ENCODE measurements at regions not wholly inside any gene's neighbourhood (a gene's known extent, or its start where the extent isn't known, plus 50 kb on each side); places are given as distances from the start of the nearest gene placed in this dataset.

GRCh38 chrX:43008356-43008755 lies 230.4 kb upstream of the PPP1R2C start:
- Histone ChIP-seq H4K8ac (ENCODE audit: low read depth, low read length) (no peak overlapping the region), H4K91ac (ENCODE audit: low read depth, low read length) (no peak overlapping the region), H4K12ac (ENCODE audit: low read depth, low read length) (no peak overlapping the region), H3K14ac (ENCODE audit: low read length) (no peak overlapping the region), H3K23ac (ENCODE audit: low read length) (no peak overlapping the region), H2BK120ac (ENCODE audit: insufficient read depth, low read length, poor library complexity) (no peak overlapping the region), H3K36me3 (ENCODE audit: control insufficient read depth in 1 of 2, insufficient read depth in 2 of 2, low read length in 2 of 2) (no peaks in the 10 kb centered on the region), H3K79me2 (ENCODE audit: control insufficient read depth, insufficient read depth, low read length, poor library complexity) (no peaks in the 10 kb centered on the region), H3K79me1 (ENCODE audit: low read length) (no peaks in the 10 kb centered on the region), H3K27me3 (ENCODE audit: insufficient read depth, low read length) (no peaks in the 10 kb centered on the region), H3K4me1 (ENCODE audit: control insufficient read depth in 1 of 2, insufficient read depth in 2 of 2, low read length in 2 of 2) (no peaks in the 10 kb centered on the region), H3K4me3 (ENCODE audit: low read depth, low read length) (no peak overlapping the region), H3K4me2 (ENCODE audit: low read length) (no peak overlapping the region), H3K4ac (ENCODE audit: low read depth, low read length) (no peak overlapping the region), H2BK5ac (ENCODE audit: low read depth, low read length, poor library complexity) (no peak overlapping the region), H3K9ac (ENCODE audit: low read length) (no peak overlapping the region), H2AK5ac (ENCODE audit: low read length) (no peak overlapping the region), H3K27ac (ENCODE audit: low read depth, low read length) (no peak overlapping the region), H3K18ac (ENCODE audit: low read length) (no peak overlapping the region), H2BK12ac (ENCODE audit: low read length) (no peak overlapping the region), H2AFZ (ENCODE audit: insufficient read depth, low read length, poor library complexity) (no peak overlapping the region), H3K9me3 (ENCODE audit: insufficient read depth, low read depth, low read length) (no peaks in the 10 kb centered on the region)
- no CpG with 5 or more reads among the region's 1 CpG for WGBS (ENCODE audit: extremely low coverage, insufficient coverage, insufficient read length)
- no peak for DNase-seq

- no peaks in the 10 kb centered on the region for H3K4me1 ChIP-seq (ENCODE audit: control insufficient read depth in 1 of 2, insufficient read depth in 2 of 2, low read length in 2 of 2)
- no peaks in the 10 kb centered on the region for H3K27me3 ChIP-seq (ENCODE audit: insufficient read depth, low read length)
- H4K12ac ChIP-seq (ENCODE audit: low read depth, low read length), result no peak overlapping the region
- no peak overlapping the region for H3K4me3 ChIP-seq (ENCODE audit: low read depth, low read length)
- H2AK5ac ChIP-seq (ENCODE audit: low read length), result no peak overlapping the region
- H3K18ac ChIP-seq (ENCODE audit: low read length), result no peak overlapping the region
- H3K4me2 ChIP-seq (ENCODE audit: low read length), result no peak overlapping the region
- H2BK5ac ChIP-seq (ENCODE audit: low read depth, low read length, poor library complexity), result no peak overlapping the region
- DNase-seq, result no peak
- H3K36me3 ChIP-seq (ENCODE audit: control insufficient read depth in 1 of 2, insufficient read depth in 2 of 2, low read length in 2 of 2), result no peaks in the 10 kb centered on the region
- no peak overlapping the region for H3K23ac ChIP-seq (ENCODE audit: low read length)
- no peak overlapping the region for H4K91ac ChIP-seq (ENCODE audit: low read depth, low read length)
- no peak overlapping the region for H2AFZ ChIP-seq (ENCODE audit: insufficient read depth, low read length, poor library complexity)
- no peak overlapping the region for H4K8ac ChIP-seq (ENCODE audit: low read depth, low read length)
- H3K9me3 ChIP-seq (ENCODE audit: insufficient read depth, low read depth, low read length), result no peaks in the 10 kb centered on the region
- no peak overlapping the region for H3K9ac ChIP-seq (ENCODE audit: low read length)
- no peaks in the 10 kb centered on the region for H3K79me2 ChIP-seq (ENCODE audit: control insufficient read depth, insufficient read depth, low read length, poor library complexity)
- no peak overlapping the region for H2BK120ac ChIP-seq (ENCODE audit: insufficient read depth, low read length, poor library complexity)
- H3K27ac ChIP-seq (ENCODE audit: low read depth, low read length), result no peak overlapping the region
- H3K14ac ChIP-seq (ENCODE audit: low read length), result no peak overlapping the region
- no peak overlapping the region for H3K4ac ChIP-seq (ENCODE audit: low read depth, low read length)
- no peaks in the 10 kb centered on the region for H3K79me1 ChIP-seq (ENCODE audit: low read length)
- H2BK12ac ChIP-seq (ENCODE audit: low read length), result no peak overlapping the region
Measured at GRCh38 chrX:43016021-43016420, 238.1 kb upstream of the PPP1R2C start.

GRCh38 chrX:43018031-43018430 lies 240.1 kb upstream of the PPP1R2C start:
- no peak overlapping the region for H4K8ac ChIP-seq (ENCODE audit: low read depth, low read length)
- H3K9ac ChIP-seq (ENCODE audit: low read length), result no peak overlapping the region
- WGBS (ENCODE audit: extremely low coverage, insufficient coverage, insufficient read length), result no CpG with 5 or more reads among the region's 5 CpGs
- H3K23ac ChIP-seq (ENCODE audit: low read length), result no peak overlapping the region
- no peak overlapping the region for H3K27ac ChIP-seq (ENCODE audit: low read depth, low read length)
- H3K4me3 ChIP-seq (ENCODE audit: low read depth, low read length), result no peak overlapping the region
- H3K4me2 ChIP-seq (ENCODE audit: low read length), result no peak overlapping the region
- no peak overlapping the region for H2BK120ac ChIP-seq (ENCODE audit: insufficient read depth, low read length, poor library complexity)
- H2BK5ac ChIP-seq (ENCODE audit: low read depth, low read length, poor library complexity), result no peak overlapping the region
- no peak overlapping the region for H3K14ac ChIP-seq (ENCODE audit: low read length)
- H4K91ac ChIP-seq (ENCODE audit: low read depth, low read length), result no peak overlapping the region
- H2AK5ac ChIP-seq (ENCODE audit: low read length), result no peak overlapping the region
- no peak overlapping the region for H2BK12ac ChIP-seq (ENCODE audit: low read length)
- H3K4ac ChIP-seq (ENCODE audit: low read depth, low read length), result no peak overlapping the region
- H3K18ac ChIP-seq (ENCODE audit: low read length), result no peak overlapping the region
- no peaks in the 10 kb centered on the region for H3K4me1 ChIP-seq (ENCODE audit: control insufficient read depth in 1 of 2, insufficient read depth in 2 of 2, low read length in 2 of 2)
- no peaks in the 10 kb centered on the region for H3K27me3 ChIP-seq (ENCODE audit: insufficient read depth, low read length)
- H3K36me3 ChIP-seq (ENCODE audit: control insufficient read depth in 1 of 2, insufficient read depth in 2 of 2, low read length in 2 of 2), result no peaks in the 10 kb centered on the region
- H2AFZ ChIP-seq (ENCODE audit: insufficient read depth, low read length, poor library complexity), result no peak overlapping the region
- H3K79me1 ChIP-seq (ENCODE audit: low read length), result no peaks in the 10 kb centered on the region
- H4K12ac ChIP-seq (ENCODE audit: low read depth, low read length), result no peak overlapping the region
- H3K79me2 ChIP-seq (ENCODE audit: control insufficient read depth, insufficient read depth, low read length, poor library complexity), result no peaks in the 10 kb centered on the region
- H3K9me3 ChIP-seq (ENCODE audit: insufficient read depth, low read depth, low read length), result no peaks in the 10 kb centered on the region
- DNase-seq, result no peak

- Histone ChIP-seq H3K79me2 (ENCODE audit: control insufficient read depth, insufficient read depth, low read length, poor library complexity) (no peaks in the 10 kb centered on the region), H3K4me3 (ENCODE audit: low read depth, low read length) (no peak overlapping the region), H3K4ac (ENCODE audit: low read depth, low read length) (no peak overlapping the region), H3K4me1 (ENCODE audit: control insufficient read depth in 1 of 2, insufficient read depth in 2 of 2, low read length in 2 of 2) (no peaks in the 10 kb centered on the region), H3K18ac (ENCODE audit: low read length) (no peak overlapping the region), H2BK5ac (ENCODE audit: low read depth, low read length, poor library complexity) (no peak overlapping the region), H3K23ac (ENCODE audit: low read length) (no peak overlapping the region), H3K79me1 (ENCODE audit: low read length) (no peaks in the 10 kb centered on the region), H4K91ac (ENCODE audit: low read depth, low read length) (no peak overlapping the region), H3K4me2 (ENCODE audit: low read length) (no peak overlapping the region), H2BK12ac (ENCODE audit: low read length) (no peak overlapping the region), H3K9ac (ENCODE audit: low read length) (no peak overlapping the region), H3K27me3 (ENCODE audit: insufficient read depth, low read length) (no peaks in the 10 kb centered on the region), H3K14ac (ENCODE audit: low read length) (no peak overlapping the region), H3K9me3 (ENCODE audit: insufficient read depth, low read depth, low read length) (no peaks in the 10 kb centered on the region), H4K12ac (ENCODE audit: low read depth, low read length) (no peak overlapping the region), H2AK5ac (ENCODE audit: low read length) (no peak overlapping the region), H4K8ac (ENCODE audit: low read depth, low read length) (no peak overlapping the region), H3K36me3 (ENCODE audit: control insufficient read depth in 1 of 2, insufficient read depth in 2 of 2, low read length in 2 of 2) (no peaks in the 10 kb centered on the region), H3K27ac (ENCODE audit: low read depth, low read length) (no peak overlapping the region), H2AFZ (ENCODE audit: insufficient read depth, low read length, poor library complexity) (no peak overlapping the region), H2BK120ac (ENCODE audit: insufficient read depth, low read length, poor library complexity) (no peak overlapping the region)
- WGBS (ENCODE audit: extremely low coverage, insufficient coverage, insufficient read length), result no CpG with 5 or more reads among the region's 3 CpGs
- no peak for DNase-seq
Measured at GRCh38 chrX:43019021-43019420, 241.1 kb upstream of the PPP1R2C start.

All from trophoblast cell (in vitro differentiated cells and primary cell).